ENCODE measurements at regions not wholly inside any gene's neighbourhood (a gene's known extent, or its start where the extent isn't known, plus 50 kb on each side); places are given as distances from the start of the nearest gene placed in this dataset.

- no TSS peak for BruUV-seq (replicated peaks)
- DNase-seq (ENCODE audit: low spot score) = no peak
- Histone ChIP-seq H3K27ac (ENCODE audit: low read depth, low read length, poor library complexity, severe bottlenecking) (no peak overlapping the region), H3K9me3 (ENCODE audit: low read depth, low read length, poor library complexity, severe bottlenecking) (no peaks in the 10 kb centered on the region), H3K36me3 (ENCODE audit: insufficient read depth, low read length, poor library complexity, severe bottlenecking) (no peaks in the 10 kb centered on the region), H3K27me3 (replicated peaks; ENCODE audit: insufficient read depth, low read depth, low read length, poor library complexity) (no peaks in the 10 kb centered on the region), H3K4me3 (ENCODE audit: low read depth, low read length, poor library complexity, severe bottlenecking) (no peak overlapping the region), H3K4me1 (ENCODE audit: insufficient read depth, low read length, poor library complexity, severe bottlenecking) (no peaks in the 10 kb centered on the region)
- CTCF ChIA-PET = no interaction called here
- POLR2A ChIA-PET (ENCODE audit: low non-redundant PET) = no interaction called here
- intact Hi-C loops (cut with micrococcal nuclease; ENCODE audit: unreplicated experiment) = no loop called here
- TF ChIP-seq CTCF (conservative IDR thresholded peaks at IDR 0.05; ENCODE audit: low read depth, low read length) (no peak), EZH2 (IDR thresholded peaks at IDR 0.05; ENCODE audit: borderline replicate concordance, low read depth, low read length, poor library complexity, severe bottlenecking) (no peak)
Measured at GRCh38 chr4:132866616-132867015, 282.5 kb upstream of the PCDH10 start.

- no peaks in the 10 kb centered on the region for H3K4me1 ChIP-seq (ENCODE audit: insufficient read depth, low read length, poor library complexity, severe bottlenecking)
- no peak overlapping the region for H3K4me3 ChIP-seq (ENCODE audit: low read depth, low read length, poor library complexity, severe bottlenecking)
- CTCF ChIA-PET = no interaction called here
- H3K36me3 ChIP-seq (ENCODE audit: insufficient read depth, low read length, poor library complexity, severe bottlenecking) = no peaks in the 10 kb centered on the region
- TF ChIP-seq EZH2 (IDR thresholded peaks at IDR 0.05; ENCODE audit: borderline replicate concordance, low read depth, low read length, poor library complexity, severe bottlenecking) (no peak), CTCF (conservative IDR thresholded peaks at IDR 0.05; ENCODE audit: low read depth, low read length) (no peak)
- intact Hi-C loops (cut with micrococcal nuclease; ENCODE audit: unreplicated experiment) = no loop called here
- POLR2A ChIA-PET (ENCODE audit: low non-redundant PET) = no interaction called here
- H3K9me3 ChIP-seq (ENCODE audit: low read depth, low read length, poor library complexity, severe bottlenecking) = no peaks in the 10 kb centered on the region
- no peak overlapping the region for H3K27ac ChIP-seq (ENCODE audit: low read depth, low read length, poor library complexity, severe bottlenecking)
- BruUV-seq (replicated peaks) = no TSS peak
- H3K27me3 ChIP-seq (replicated peaks; ENCODE audit: insufficient read depth, low read depth, low read length, poor library complexity) = no peaks in the 10 kb centered on the region
- DNase-seq (ENCODE audit: low spot score) = no peak
Measured at GRCh38 chr4:132893787-132894186, 255.3 kb upstream of the PCDH10 start.

- CTCF ChIA-PET = no interaction called here
- Histone ChIP-seq H3K27ac (ENCODE audit: low read depth, low read length, poor library complexity, severe bottlenecking) (no peak overlapping the region), H3K4me3 (ENCODE audit: low read depth, low read length, poor library complexity, severe bottlenecking) (no peak overlapping the region), H3K4me1 (ENCODE audit: insufficient read depth, low read length, poor library complexity, severe bottlenecking) (no peaks in the 10 kb centered on the region), H3K27me3 (replicated peaks; ENCODE audit: insufficient read depth, low read depth, low read length, poor library complexity) (no peaks in the 10 kb centered on the region), H3K36me3 (ENCODE audit: insufficient read depth, low read length, poor library complexity, severe bottlenecking) (no peaks in the 10 kb centered on the region), H3K9me3 (ENCODE audit: low read depth, low read length, poor library complexity, severe bottlenecking) (no peaks in the 10 kb centered on the region)
- TF ChIP-seq CTCF (conservative IDR thresholded peaks at IDR 0.05; ENCODE audit: low read depth, low read length) (no peak), EZH2 (IDR thresholded peaks at IDR 0.05; ENCODE audit: borderline replicate concordance, low read depth, low read length, poor library complexity, severe bottlenecking) (no peak)
- no TSS peak for BruUV-seq (replicated peaks)
- intact Hi-C loops (cut with micrococcal nuclease; ENCODE audit: unreplicated experiment) = no loop called here
- POLR2A ChIA-PET (ENCODE audit: low non-redundant PET) = no interaction called here
- no peak for DNase-seq (ENCODE audit: low spot score)
Measured at GRCh38 chr4:132901224-132901623, 247.9 kb upstream of the PCDH10 start.
